ENCODE measurements at regions not wholly inside any gene's neighbourhood (a gene's known extent, or its start where the extent isn't known, plus 50 kb on each side); places are given as distances from the start of the nearest gene placed in this dataset.

- DNase-seq (ENCODE audit: low spot score) (no peak), ATAC-seq (no peak)
- intact Hi-C loops (cut with DNase I), result no loop called here
Measured at GRCh38 chr2:88236666-88237065, 66.5 kb downstream of the THNSL2 start.
